ENCODE measurements at regions not wholly inside any gene's neighbourhood (a gene's known extent, or its start where the extent isn't known, plus 50 kb on each side); places are given as distances from the start of the nearest gene placed in this dataset.

DNA sequence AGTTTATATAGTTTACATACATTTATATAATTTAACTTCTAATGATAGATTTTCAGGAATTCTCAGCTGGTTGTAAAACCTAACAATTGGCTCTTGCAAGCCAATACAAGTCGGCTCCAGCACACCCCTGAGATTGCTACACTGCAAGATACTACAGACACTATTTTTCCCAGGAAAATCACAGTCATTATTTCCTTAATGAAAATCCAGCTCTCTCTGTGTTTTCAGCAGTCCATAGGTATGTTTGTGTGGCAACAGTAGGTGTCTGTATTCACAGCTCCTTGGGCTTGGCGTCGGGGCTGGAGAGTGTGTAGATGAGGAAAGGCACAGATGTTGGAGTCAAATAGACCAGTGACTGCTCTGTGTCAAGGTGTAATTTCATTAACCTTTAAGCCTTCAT lies 78.7 kb upstream of the SPTBN1 start:
- TF ChIP-seq CEBPB (IDR thresholded peaks at IDR 0.05), result no peak
- TF ChIP-seq NFIC (IDR thresholded peaks at IDR 0.05), result no peak
- TF ChIP-seq, protein P1, sequence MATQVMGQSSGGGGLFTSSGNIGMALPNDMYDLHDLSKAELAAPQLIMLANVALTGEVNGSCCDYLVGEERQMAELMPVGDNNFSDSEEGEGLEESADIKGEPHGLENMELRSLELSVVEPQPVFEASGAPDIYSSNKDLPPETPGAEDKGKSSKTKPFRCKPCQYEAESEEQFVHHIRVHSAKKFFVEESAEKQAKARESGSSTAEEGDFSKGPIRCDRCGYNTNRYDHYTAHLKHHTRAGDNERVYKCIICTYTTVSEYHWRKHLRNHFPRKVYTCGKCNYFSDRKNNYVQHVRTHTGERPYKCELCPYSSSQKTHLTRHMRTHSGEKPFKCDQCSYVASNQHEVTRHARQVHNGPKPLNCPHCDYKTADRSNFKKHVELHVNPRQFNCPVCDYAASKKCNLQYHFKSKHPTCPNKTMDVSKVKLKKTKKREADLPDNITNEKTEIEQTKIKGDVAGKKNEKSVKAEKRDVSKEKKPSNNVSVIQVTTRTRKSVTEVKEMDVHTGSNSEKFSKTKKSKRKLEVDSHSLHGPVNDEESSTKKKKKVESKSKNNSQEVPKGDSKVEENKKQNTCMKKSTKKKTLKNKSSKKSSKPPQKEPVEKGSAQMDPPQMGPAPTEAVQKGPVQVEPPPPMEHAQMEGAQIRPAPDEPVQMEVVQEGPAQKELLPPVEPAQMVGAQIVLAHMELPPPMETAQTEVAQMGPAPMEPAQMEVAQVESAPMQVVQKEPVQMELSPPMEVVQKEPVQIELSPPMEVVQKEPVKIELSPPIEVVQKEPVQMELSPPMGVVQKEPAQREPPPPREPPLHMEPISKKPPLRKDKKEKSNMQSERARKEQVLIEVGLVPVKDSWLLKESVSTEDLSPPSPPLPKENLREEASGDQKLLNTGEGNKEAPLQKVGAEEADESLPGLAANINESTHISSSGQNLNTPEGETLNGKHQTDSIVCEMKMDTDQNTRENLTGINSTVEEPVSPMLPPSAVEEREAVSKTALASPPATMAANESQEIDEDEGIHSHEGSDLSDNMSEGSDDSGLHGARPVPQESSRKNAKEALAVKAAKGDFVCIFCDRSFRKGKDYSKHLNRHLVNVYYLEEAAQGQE (IDR thresholded peaks at IDR 0.05; ENCODE audit: low read depth), result no peak
- TF ChIP-seq YY1 (IDR thresholded peaks at IDR 0.05; ENCODE audit: low read depth), result no peak
- TF ChIP-seq EP300 (IDR thresholded peaks at IDR 0.05; ENCODE audit: borderline replicate concordance), result no peak

DNA sequence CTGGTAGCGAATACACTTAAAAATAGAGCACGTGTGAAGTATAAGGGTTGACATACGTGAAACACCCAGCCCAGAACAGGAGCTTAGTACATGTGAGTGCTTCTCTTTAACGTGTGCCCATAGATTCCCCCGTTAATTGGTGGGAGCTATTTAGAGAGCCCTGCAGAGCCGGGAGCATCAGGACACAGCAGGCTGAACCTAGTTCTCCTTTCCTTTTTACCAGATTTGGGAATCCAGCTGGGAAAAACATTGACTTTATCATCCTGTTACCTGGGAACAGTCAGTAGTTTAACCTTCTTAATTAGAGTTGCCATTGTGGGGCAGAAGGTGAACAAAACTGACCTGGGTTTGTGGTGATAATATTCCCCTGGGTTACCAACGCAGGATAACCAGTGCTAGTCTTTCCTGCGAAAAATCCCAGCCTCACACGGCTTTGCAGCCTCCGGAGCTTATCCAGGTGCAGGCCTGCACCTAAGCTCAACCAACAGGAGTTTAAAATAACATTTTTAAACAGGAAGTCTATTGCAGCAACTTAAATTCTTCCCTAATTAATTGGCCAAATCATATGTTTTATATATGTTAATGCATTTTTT lies 78.1 kb upstream of the SPTBN1 start:
- TF ChIP-seq TCF12 (IDR thresholded peaks at IDR 0.05; ENCODE audit: low read depth), result no peak
- TF ChIP-seq CREB1 (IDR thresholded peaks at IDR 0.05; ENCODE audit: low read depth), result no peak
- TF ChIP-seq, protein P1 (IDR thresholded peaks at IDR 0.05; ENCODE audit: low read depth), result no peak
- TF ChIP-seq TEAD4 (IDR thresholded peaks at IDR 0.05), result no peak
- TF ChIP-seq, protein P2, sequence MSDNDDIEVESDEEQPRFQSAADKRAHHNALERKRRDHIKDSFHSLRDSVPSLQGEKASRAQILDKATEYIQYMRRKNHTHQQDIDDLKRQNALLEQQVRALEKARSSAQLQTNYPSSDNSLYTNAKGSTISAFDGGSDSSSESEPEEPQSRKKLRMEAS (IDR thresholded peaks at IDR 0.05), result no peak

DNA sequence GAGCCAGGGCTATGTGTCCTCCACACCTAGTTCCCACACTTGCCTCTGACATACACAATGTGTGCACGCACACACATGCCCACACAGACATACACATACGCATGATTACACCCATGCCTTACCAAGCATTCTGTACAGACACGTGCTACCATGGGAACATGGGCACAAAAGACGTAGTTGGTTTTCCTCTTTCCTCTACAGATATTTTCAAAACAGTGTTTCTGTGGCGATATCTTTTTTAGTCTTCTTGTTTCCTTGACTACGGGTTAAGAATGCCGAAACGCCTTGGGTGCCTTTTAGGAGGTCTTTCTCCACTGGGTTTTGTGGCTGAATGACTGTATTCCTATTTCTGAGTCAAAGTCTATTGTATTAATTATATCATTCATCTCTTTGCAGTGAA lies 75.5 kb upstream of the SPTBN1 start:
- TF ChIP-seq CREB1 (IDR thresholded peaks at IDR 0.05; ENCODE audit: low read depth) (no peak), NFIC (IDR thresholded peaks at IDR 0.05) (no peak), TAF1 (IDR thresholded peaks at IDR 0.05; ENCODE audit: low read depth) (no peak), ZBTB7A (IDR thresholded peaks at IDR 0.05; ENCODE audit: low read depth) (no peak), EGR1 (IDR thresholded peaks at IDR 0.05) (no peak)
- TF ChIP-seq, protein P2 (IDR thresholded peaks at IDR 0.05), result no peak
- TF ChIP-seq, protein P3, sequence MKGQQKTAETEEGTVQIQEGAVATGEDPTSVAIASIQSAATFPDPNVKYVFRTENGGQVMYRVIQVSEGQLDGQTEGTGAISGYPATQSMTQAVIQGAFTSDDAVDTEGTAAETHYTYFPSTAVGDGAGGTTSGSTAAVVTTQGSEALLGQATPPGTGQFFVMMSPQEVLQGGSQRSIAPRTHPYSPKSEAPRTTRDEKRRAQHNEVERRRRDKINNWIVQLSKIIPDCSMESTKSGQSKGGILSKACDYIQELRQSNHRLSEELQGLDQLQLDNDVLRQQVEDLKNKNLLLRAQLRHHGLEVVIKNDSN (IDR thresholded peaks at IDR 0.05), result no peak

DNA sequence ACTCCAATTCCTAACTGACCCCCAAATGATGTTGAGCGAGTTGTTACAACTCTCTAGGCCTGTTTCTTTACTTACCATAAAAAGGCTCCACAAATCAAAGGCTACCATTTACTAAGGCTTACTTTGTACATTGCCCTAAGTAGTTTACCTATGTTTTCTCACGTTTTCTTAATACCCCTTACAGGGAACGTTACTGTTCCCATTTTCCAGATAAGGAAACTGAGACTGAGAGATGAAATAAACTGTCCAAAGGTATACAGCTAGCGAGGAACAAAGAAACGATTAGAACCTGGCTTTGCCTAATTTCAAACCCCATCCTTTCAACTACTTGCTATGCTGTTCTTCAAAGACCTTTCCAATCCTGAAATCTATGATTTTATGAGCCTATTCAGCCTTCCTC lies 74.8 kb upstream of the SPTBN1 start:
- TF ChIP-seq NFIC (IDR thresholded peaks at IDR 0.05) (no peak), EGR1 (IDR thresholded peaks at IDR 0.05) (no peak), CEBPB (IDR thresholded peaks at IDR 0.05) (no peak), TAF1 (IDR thresholded peaks at IDR 0.05; ENCODE audit: low read depth) (no peak), ZBTB7A (IDR thresholded peaks at IDR 0.05; ENCODE audit: low read depth) (no peak), CREB1 (IDR thresholded peaks at IDR 0.05; ENCODE audit: low read depth) (no peak), FOXM1 (IDR thresholded peaks at IDR 0.05; ENCODE audit: borderline replicate concordance, low read depth) (no peak), RAD21 (IDR thresholded peaks at IDR 0.05; ENCODE audit: low read depth) (no peak), TCF12 (IDR thresholded peaks at IDR 0.05; ENCODE audit: low read depth) (no peak), EP300 (IDR thresholded peaks at IDR 0.05; ENCODE audit: borderline replicate concordance) (no peak), TEAD4 (IDR thresholded peaks at IDR 0.05) (no peak), YY1 (IDR thresholded peaks at IDR 0.05; ENCODE audit: low read depth) (no peak)
- TF ChIP-seq, protein P3 (IDR thresholded peaks at IDR 0.05), result no peak
- TF ChIP-seq, protein P1 (IDR thresholded peaks at IDR 0.05; ENCODE audit: low read depth), result no peak
- TF ChIP-seq, protein P2 (IDR thresholded peaks at IDR 0.05), result no peak

DNA sequence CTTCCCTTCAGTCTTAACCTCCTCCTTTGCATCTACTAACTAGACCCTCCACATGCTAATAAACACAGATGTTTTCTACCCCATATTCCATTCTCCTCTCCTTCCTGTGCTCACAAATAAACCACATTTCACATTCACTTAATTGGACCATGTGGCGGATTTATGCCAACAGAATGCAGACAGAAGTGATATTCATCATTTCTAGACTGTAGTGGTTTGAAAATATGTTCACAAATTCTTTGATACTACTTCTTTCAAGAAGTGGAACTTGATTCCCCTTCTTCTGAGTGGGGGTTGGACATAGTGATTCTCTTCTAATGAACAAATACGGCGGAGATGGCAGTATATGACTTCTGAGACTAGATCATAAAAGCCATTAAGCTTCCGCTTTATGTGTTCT lies 73.5 kb upstream of the SPTBN1 start:
- no peak for TF ChIP-seq RAD21 (IDR thresholded peaks at IDR 0.05; ENCODE audit: low read depth)
- TF ChIP-seq CREB1 (IDR thresholded peaks at IDR 0.05; ENCODE audit: low read depth), result no peak
- TF ChIP-seq ZBTB7A (IDR thresholded peaks at IDR 0.05; ENCODE audit: low read depth), result no peak
- TF ChIP-seq, protein P1 (IDR thresholded peaks at IDR 0.05; ENCODE audit: low read depth), result no peak

All from Ishikawa (cell line).